Caki2 (cell line): ENCODE measurements at regions not wholly inside any gene's neighbourhood (a gene's known extent, or its start where the extent isn't known, plus 50 kb on each side); places are given as distances from the start of the nearest gene placed in this dataset.
"Not testable (repeated sequence)": the region's sequence is repeated elsewhere in the genome, so short reads cannot be mapped to it uniquely, and the experiment has no call there.

Experiments used
- DNase-seq: peaks from one replicate; pipeline ENCODE4 v3.0.0-alpha.2; 2015; ENCODE audit warnings: low read depth
- in situ Hi-C: cut with HindIII; loops from 2 replicates; pipeline ENCODE4 v1.10.0; 2016; ENCODE audit warnings: low sequenced_read_pairs, low pct_unique_long_range_greater_than_20kb, mixed read lengths

GRCh38 chr12:126443977-126444376 is 1378.7 kb downstream of the AACS start:
- in situ Hi-C loops, result no loop called here
- DNase-seq, result no peak

- no peak for DNase-seq
- in situ Hi-C loops, result no loop called here
These were observed 1382.1 kb downstream of the AACS start for GRCh38 chr12:126447346-126447745.

DNA sequence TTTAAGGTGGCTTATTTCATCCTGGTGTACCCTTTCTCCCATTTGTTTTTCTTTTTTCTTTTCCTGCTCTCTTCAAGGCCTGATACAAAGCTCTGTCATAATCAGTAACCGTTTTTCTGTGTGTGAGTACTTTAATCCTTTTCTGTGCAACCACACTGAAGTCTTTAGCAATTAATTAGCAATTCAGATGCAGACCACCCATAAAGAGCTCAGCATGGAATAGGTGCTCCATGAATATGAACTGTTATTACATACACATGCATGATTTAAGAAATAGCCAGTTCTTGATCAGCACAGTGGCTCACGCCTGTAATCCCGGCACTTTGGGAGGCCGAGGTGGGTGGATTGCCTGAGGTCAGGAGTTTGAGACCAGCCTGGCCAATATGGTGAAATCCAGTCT is 1386.6 kb downstream of the AACS start:
- in situ Hi-C loops, result no loop called here
- no peak for DNase-seq

GRCh38 chr12:126452686-126453085 is 1387.5 kb downstream of the AACS start:
- in situ Hi-C loops, DNase-seq: not testable (repeated sequence)

DNA sequence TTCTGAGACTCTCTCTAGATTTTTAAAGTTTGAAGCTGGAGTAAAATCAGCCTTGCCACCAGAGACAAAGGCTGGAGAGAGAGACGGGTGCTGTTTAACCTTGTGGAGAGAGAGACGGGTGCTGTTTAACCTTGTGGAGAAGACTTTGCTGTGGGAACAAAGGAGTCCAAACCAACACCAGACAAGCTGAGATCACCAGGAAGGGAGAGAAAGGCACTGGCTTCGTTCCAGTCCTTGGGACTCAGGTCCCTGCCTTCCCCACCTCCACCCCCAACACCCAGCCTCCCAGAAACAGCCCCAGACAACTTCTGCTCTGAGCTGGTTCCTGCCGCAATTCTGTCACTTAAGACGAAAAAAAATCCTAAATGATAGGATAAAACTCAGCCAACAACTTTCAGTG is 1389.3 kb downstream of the AACS start:
- in situ Hi-C loops, result no loop called here
- no peak for DNase-seq

DNA sequence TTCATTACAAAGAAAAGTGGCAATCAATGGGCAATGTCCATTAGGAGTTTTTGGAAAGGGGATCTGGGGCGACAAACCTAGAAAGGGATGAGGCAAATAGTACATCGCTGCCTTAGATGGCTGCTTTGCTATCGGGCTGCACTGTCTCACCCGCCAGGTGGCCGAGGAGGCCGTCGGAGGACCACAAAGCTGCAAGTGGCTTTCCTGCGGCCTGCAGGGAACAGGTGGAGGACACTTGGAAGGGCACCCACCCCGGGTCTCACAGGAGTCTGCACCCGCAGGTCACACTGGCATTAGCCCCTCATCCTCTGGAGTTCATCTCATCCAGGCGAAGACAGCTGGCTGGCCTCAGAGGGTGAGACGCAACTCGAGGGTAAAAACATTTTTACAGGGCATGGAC is 1392.5 kb downstream of the AACS start:
- in situ Hi-C loops, result no loop called here
- DNase-seq, result no peak

GRCh38 chr12:126464153-126464552 is 1398.9 kb downstream of the AACS start:
- DNase-seq, result no peak
- in situ Hi-C loops, result no loop called here

DNA sequence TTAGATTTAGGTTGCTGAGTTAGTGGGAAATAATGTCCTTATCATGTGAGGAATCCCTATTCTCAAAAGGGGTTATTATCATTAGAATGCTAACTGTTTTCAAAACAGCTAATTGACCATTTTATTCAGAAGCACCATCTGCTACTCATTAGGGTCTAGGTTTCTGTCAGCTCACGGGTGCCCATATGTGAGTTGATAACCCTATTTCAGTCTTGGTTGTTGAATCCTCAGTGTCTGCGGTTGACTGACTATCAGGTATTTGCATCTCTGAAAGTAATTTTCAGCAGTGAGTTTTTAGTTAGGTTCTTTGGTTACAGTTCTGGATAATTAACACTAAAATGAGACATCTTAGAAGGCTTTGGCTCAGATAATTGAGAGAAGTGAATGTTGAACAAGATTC is 1404.0 kb downstream of the AACS start:
- DNase-seq, result no peak
- in situ Hi-C loops, result no loop called here

- in situ Hi-C loops, result no loop called here
These were observed 1409.5 kb downstream of the AACS start for GRCh38 chr12:126474703-126475102.

GRCh38 chr12:126480451-126480850 is 1415.2 kb downstream of the AACS start:
- in situ Hi-C loops, result no loop called here
- DNase-seq, result no peak

More at GRCh38 chr12:126474703-126475102, 1409.5 kb downstream of the AACS start:
- no peak for DNase-seq

- in situ Hi-C loops, result no loop called here
- no peak for DNase-seq
These were observed 1416.5 kb downstream of the AACS start for GRCh38 chr12:126481688-126482087.

DNA sequence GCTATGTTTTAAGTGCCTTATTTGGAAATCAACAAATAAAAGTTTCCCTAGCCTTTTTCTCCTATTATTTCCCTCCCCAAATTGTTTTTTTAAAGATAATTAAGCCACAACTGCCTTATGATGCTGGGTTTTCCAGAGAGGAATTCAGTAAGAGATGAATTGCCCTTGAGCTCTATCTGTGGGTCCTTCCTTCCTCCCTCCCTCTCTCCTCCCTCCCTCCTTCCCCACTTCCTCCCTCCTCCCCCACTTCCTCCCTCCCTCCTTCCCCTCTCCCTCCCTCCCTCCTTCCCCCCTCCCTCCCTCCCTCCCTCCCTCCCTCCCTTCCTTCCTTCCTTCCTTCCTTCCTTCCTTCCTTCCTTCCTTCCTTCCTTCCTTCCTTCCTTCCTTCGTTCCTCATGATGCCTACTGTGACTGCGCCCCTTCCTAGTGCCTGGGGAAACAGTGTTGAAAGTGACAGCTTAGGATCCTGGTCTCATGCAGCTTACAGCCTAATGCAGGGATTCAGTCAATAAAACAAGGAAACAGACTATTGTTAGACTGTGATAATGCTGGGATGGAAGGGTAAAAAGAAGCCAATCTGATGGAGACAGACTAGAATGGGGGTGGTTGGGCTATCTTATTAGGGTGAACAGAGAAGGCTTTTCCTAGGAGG is 1417.1 kb downstream of the AACS start:
- DNase-seq, result no peak
- in situ Hi-C loops, result no loop called here

DNA sequence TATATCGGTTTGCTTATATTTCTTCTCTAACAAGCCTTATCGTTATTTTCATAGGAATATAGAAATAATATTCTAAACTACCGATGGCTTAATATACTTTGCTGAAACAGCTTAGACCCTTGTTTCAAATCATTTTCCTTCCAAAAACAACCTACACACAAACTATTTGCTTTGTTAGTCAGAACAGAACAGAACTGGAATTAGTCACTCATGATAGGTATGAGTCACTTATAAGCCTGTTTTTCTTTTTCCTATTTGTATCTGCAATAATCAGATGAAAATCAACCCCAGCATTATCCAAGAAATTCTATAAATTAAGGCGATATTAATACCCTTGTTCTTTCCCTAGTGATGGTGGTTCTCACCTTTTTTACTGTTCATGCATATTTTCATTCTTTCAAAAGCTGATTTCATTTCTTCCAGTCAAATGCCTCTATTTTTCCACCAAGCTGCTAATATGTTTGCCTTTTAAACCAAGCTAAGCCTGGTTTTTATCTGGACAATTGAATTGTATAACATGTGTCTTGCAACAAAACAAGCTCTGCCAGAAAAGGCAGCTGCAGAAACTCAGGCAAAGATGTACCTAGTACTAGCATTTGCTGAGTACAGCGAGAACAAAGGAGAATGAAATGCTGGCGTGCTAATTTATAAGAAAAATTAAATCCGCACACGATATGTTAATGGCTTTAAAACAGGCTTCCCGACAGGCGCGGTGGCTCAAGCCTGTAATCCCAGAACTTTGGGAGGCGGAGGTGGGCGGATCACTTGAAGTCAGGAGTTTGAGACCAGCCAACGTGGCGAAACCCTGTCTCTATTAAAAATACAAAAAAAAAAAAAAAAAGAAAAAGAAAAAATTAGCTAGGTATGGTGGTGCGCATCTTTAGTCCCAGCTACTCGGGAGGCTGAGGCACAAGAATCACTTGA is 1418.2 kb downstream of the AACS start:
- in situ Hi-C loops, result no loop called here

GRCh38 chr12:126487431-126487980 is 1422.3 kb downstream of the AACS start:
- no peak for DNase-seq
- in situ Hi-C loops, result no loop called here

More for the DNA sequence above, 1418.2 kb downstream of the AACS start:
- peak; percentile 31 for DNase-seq

- in situ Hi-C loops, result no loop called here
- no peak for DNase-seq
These were observed 1423.6 kb downstream of the AACS start for GRCh38 chr12:126488806-126489205.

DNA sequence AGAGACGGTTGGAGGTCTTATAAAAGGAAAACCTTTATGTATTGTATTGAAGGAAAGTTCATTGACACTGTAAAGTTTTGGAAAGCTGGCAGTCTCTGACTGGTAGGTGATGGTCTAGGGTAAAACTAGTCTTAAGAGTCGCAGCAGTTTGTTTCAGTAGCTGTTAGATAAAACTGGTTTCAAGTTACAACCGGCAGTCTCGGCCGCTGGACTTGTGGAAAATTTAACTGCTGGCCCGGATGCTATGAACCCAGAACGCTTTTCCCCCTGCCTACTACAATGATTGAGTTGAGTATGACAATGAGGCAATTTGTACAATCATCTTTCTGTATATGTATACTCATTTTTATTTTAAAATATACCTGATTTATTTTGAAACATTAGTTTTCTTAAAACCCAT is 1426.9 kb downstream of the AACS start:
- in situ Hi-C loops, result no loop called here
- no peak for DNase-seq

DNA sequence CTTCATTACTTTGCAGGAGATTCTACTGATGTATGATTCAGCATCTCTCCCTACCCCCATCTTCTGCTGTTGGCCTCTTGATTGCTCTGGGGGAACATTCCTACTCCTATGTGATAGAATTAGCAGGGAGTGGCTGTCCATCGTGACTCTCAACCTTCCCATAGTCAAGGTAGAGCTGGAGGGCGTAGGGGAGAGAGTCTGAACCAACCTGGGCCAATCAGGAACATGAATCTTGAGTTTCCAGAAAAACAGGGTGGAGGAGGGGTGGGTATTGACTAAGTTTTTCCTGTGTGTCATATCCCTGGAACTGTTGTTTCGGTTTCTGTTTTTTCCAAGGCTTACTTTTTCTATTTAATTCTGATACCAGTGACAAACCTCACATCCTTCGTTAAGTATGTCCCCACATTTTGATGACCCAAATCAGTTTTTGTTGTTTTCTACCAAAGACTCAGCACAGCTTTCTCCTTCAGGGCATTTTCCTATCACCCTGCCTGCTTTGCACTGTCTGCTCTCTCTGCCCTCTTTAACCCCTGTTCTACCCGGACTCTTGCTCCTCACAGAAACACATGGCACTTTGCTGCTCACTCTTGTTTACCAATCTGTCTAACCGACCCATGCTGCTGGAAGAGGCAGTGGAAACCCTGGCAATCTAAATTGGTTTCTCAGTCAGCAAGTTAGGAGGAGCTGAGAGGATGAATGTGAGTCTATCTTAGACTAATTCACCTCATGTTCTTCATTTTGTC is 1428.3 kb downstream of the AACS start:
- in situ Hi-C loops, result no loop called here
- peak; percentile 61 for DNase-seq

DNA sequence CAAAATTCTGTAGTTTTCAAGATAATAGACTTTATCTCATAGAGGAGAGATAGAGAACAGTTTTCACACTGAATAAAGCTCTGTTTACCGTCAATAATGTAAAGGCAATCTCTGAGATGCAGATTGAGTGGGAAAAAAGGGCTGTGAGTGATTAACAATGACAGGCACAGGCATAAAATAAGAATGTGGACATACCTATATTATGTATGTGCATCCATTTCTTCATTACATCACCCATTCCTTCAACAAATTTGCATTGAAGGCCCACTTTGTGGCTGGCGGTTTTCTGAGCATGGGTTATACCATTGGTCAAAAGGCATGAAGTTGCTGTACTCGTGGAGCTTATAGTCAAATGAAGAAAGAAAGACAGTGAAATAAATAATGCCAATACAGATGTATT is 1431.0 kb downstream of the AACS start:
- no peak for DNase-seq
- in situ Hi-C loops, result no loop called here
